Stimulated activated CD4-positive, alpha-beta T cell treated with anti-CD3 and anti-CD28 coated beads, Interleukin-4, amount 100 ng/mL, for 1 hour (primary cell): ENCODE measurements at regions not wholly inside any gene's neighbourhood (a gene's known extent, or its start where the extent isn't known, plus 50 kb on each side); places are given as distances from the start of the nearest gene placed in this dataset.
"Not testable (repeated sequence)": the region's sequence is repeated elsewhere in the genome, so short reads cannot be mapped to it uniquely, and the experiment has no call there.

ENCODE experiments used
- DNase-seq: peaks from one replicate; pipeline ENCODE4 v3.0.0-alpha.2; 2020

GRCh38 chr1:120232834-120233660 is 56.7 kb upstream of the SEC22B start:
- not testable (repeated sequence) for DNase-seq

DNA sequence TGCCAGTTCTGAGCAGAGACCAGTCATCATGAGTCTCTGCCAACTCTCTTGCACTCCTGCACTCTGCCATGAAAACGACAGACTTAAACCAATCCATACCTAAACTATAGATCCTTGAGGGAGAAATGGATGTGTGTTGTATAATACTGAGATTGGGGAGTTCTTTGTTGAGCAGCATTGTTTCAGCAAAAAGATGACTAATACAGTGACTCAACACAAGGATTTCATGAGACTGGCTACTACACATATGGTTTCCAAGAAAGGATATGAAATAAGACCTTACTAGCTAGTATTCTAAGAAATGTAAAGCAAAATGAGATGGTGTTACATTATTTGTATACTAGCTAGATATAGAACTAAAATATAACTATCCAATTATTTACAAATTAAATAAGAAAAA is 53.5 kb upstream of the SEC22B start:
- DNase-seq = not testable (repeated sequence)
